GM12873 (cell line): ENCODE measurements at regions not wholly inside any gene's neighbourhood (a gene's known extent, or its start where the extent isn't known, plus 50 kb on each side); places are given as distances from the start of the nearest gene placed in this dataset.

Experiments used
- TF ChIP-seq, protein P1 (sequence below): IDR thresholded peaks from 2 replicates; pipeline ENCODE4 v1.5.1; 2012; ENCODE audit warnings: low read depth, mild to moderate bottlenecking, moderate library complexity, low read length, control low read depth; ENCODE audit not compliant: insufficient read depth; ENCODE audit errors: missing control alignments

GRCh38 chr7:144903201-144903600 lies 67.3 kb upstream of the TPK1 start:
- TF ChIP-seq, protein P1, sequence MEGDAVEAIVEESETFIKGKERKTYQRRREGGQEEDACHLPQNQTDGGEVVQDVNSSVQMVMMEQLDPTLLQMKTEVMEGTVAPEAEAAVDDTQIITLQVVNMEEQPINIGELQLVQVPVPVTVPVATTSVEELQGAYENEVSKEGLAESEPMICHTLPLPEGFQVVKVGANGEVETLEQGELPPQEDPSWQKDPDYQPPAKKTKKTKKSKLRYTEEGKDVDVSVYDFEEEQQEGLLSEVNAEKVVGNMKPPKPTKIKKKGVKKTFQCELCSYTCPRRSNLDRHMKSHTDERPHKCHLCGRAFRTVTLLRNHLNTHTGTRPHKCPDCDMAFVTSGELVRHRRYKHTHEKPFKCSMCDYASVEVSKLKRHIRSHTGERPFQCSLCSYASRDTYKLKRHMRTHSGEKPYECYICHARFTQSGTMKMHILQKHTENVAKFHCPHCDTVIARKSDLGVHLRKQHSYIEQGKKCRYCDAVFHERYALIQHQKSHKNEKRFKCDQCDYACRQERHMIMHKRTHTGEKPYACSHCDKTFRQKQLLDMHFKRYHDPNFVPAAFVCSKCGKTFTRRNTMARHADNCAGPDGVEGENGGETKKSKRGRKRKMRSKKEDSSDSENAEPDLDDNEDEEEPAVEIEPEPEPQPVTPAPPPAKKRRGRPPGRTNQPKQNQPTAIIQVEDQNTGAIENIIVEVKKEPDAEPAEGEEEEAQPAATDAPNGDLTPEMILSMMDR = no peak

- TF ChIP-seq, protein P1 = no peak
These were observed 56.9 kb upstream of the TPK1 start for GRCh38 chr7:144892761-144893160.
